Panc1 (cell line): ENCODE measurements at regions not wholly inside any gene's neighbourhood (a gene's known extent, or its start where the extent isn't known, plus 50 kb on each side); places are given as distances from the start of the nearest gene placed in this dataset.
"Not testable (repeated sequence)": the region's sequence is repeated elsewhere in the genome, so short reads cannot be mapped to it uniquely, and the experiment has no call there.

Experiments
- ATAC-seq: fragments of 200-7000 bp; cut with Tn5 transposase; 2 replicates; pipeline ENCODE4 v1.9.1; 2020; ENCODE audit warnings: mild to moderate bottlenecking, moderate library complexity
- BruUV-seq: library from RNA; stranded (reverse); fragments of 400-500 nt; replicated peaks from 2 replicates; lab custom pipeline; 2021; lab: Mats Ljungman, UMichigan
- CTCF ChIA-PET: fragments of 300-600 bp; sonication (Branson Sonifier 250); formaldehyde crosslinking; loops from one replicate; lab custom pipeline; 2022; ENCODE audit warnings: antibody characterized with exemption; lab: Charles Lee
- POLR2A ChIA-PET: fragments of 300-600 bp; sonication (Branson Sonifier 250); formaldehyde crosslinking; loops from one replicate; lab custom pipeline; 2022; ENCODE audit warnings: antibody characterized with exemption; lab: Charles Lee
- DNase-seq: peaks from one replicate; pipeline ENCODE4 v3.0.0-alpha.2; 2010; ENCODE audit warnings: low read depth, low spot score
- H3K27ac ChIP-seq: 2 replicates; pipeline ENCODE4 v1.5.1; 2011; ENCODE audit warnings: mild to moderate bottlenecking, low read length, inconsistent platforms
- H3K27me3 ChIP-seq: fragments of 200-500 bp; sonication (Bioruptor generic); 2 replicates; pipeline ENCODE4 v1.6.0; 2014; ENCODE audit warnings: low read length, inconsistent platforms; ENCODE audit not compliant: control insufficient read depth, insufficient read depth
- H3K36me3 ChIP-seq: fragments of 200-500 bp; sonication (Bioruptor generic); 2 replicates; pipeline ENCODE4 v1.5.1; 2014; ENCODE audit warnings: inconsistent platforms, mild to moderate bottlenecking, low read length, moderate library complexity; ENCODE audit not compliant: control insufficient read depth, insufficient read depth
- H3K4me1 ChIP-seq: 2 replicates; pipeline ENCODE4 v1.5.1; 2011; ENCODE audit warnings: inconsistent platforms, mild to moderate bottlenecking, low read length, moderate library complexity; ENCODE audit not compliant: control insufficient read depth, insufficient read depth
- H3K4me3 ChIP-seq, 2 experiments: 2 replicates each; pipeline ENCODE4 v1.5.1; 2011 to 2012; ENCODE audit warnings: low read depth in 2 of 2, low read length in 2 of 2, mild to moderate bottlenecking in 2 of 2, inconsistent platforms in 1 of 2, moderate library complexity in 1 of 2
- H3K9me3 ChIP-seq: fragments of 200-500 bp; sonication (Bioruptor generic); 2 replicates; pipeline ENCODE4 v1.5.1; 2014; ENCODE audit warnings: low read depth, mild to moderate bottlenecking, inconsistent platforms, low read length, moderate library complexity; ENCODE audit not compliant: control insufficient read depth, insufficient read depth
- POLR2AphosphoS5 ChIP-seq: IDR thresholded peaks from 2 replicates; pipeline ENCODE4 v1.6.1; 2012; ENCODE audit warnings: mild to moderate bottlenecking, low read depth, low read length, moderate library complexity
- SIN3A ChIP-seq: IDR thresholded peaks from 2 replicates; pipeline ENCODE4 v1.6.1; 2012; ENCODE audit warnings: low read depth, mild to moderate bottlenecking, low read length, moderate library complexity, borderline replicate concordance; ENCODE audit not compliant: insufficient read depth
- TCF7L2 ChIP-seq: IDR thresholded peaks from 2 replicates; pipeline ENCODE4 v1.6.1; 2011; ENCODE audit warnings: mild to moderate bottlenecking, low read depth, low read length, inconsistent platforms
- in situ Hi-C: cut with HindIII; loops from 2 replicates; pipeline ENCODE4 v1.10.0; 2016; ENCODE audit warnings: low sequenced_read_pairs, low pct_unique_long_range_greater_than_20kb
- intact Hi-C: fragments of 100-400 bp; cut with micrococcal nuclease; formaldehyde crosslinking; loops from one replicate; pipeline ENCODE4 v1.10.0; 2022; ENCODE audit not compliant: unreplicated experiment
- TF ChIP-seq, protein P1 (sequence below): fragments of 450-650 bp; IDR thresholded peaks from 2 replicates; pipeline ENCODE4 v1.5.1; 2017; ENCODE audit warnings: mild to moderate bottlenecking
- TF ChIP-seq, protein P2 (sequence below), 2 experiments: IDR thresholded peaks; 2 replicates each; pipeline ENCODE4 v1.6.1; 2011 to 2012; ENCODE audit warnings: low read depth in 2 of 2, control low read depth in 1 of 2, low read length in 1 of 2, mild to moderate bottlenecking in 1 of 2, moderate library complexity in 1 of 2; ENCODE audit not compliant: insufficient read depth in 1 of 2

DNA sequence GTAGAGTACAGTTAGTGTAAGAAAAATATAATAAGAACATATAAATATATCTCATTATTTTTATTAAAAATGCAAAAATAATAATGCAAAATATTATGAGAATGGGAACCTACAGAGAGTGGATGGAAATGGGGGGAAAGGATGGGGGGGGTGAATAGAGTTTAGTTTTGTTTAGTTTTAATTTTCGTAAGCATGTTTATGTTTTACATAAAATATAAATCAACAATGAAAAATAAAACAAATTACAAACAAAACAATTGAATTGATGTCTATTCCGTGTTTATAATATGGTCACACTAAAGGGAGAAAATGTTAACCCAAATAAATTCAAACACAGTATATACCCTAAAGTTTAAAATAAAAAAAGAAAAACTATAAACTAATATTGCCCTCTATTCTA, 1717.4 kb upstream of the SPRY2 start:
- in situ Hi-C loops (no loop called here), intact Hi-C loops (no loop called here)
- H3K4me1 ChIP-seq = no peaks in the 10 kb centered on the region
- H3K27ac ChIP-seq = no peak overlapping the region
- no peak overlapping the region for H3K4me3 ChIP-seq
- CTCF ChIA-PET = no interaction called here
- no peaks in the 10 kb centered on the region for H3K9me3 ChIP-seq
- no peak for TF ChIP-seq SIN3A
- no peak for TF ChIP-seq POLR2AphosphoS5
- TF ChIP-seq, protein P1, sequence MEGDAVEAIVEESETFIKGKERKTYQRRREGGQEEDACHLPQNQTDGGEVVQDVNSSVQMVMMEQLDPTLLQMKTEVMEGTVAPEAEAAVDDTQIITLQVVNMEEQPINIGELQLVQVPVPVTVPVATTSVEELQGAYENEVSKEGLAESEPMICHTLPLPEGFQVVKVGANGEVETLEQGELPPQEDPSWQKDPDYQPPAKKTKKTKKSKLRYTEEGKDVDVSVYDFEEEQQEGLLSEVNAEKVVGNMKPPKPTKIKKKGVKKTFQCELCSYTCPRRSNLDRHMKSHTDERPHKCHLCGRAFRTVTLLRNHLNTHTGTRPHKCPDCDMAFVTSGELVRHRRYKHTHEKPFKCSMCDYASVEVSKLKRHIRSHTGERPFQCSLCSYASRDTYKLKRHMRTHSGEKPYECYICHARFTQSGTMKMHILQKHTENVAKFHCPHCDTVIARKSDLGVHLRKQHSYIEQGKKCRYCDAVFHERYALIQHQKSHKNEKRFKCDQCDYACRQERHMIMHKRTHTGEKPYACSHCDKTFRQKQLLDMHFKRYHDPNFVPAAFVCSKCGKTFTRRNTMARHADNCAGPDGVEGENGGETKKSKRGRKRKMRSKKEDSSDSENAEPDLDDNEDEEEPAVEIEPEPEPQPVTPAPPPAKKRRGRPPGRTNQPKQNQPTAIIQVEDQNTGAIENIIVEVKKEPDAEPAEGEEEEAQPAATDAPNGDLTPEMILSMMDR = no peak
- BruUV-seq = no TSS peak
- POLR2A ChIA-PET = no interaction called here
- ATAC-seq (no peak), DNase-seq (no peak)
- no peaks in the 10 kb centered on the region for H3K36me3 ChIP-seq
- H3K27me3 ChIP-seq = no peaks in the 10 kb centered on the region

DNA sequence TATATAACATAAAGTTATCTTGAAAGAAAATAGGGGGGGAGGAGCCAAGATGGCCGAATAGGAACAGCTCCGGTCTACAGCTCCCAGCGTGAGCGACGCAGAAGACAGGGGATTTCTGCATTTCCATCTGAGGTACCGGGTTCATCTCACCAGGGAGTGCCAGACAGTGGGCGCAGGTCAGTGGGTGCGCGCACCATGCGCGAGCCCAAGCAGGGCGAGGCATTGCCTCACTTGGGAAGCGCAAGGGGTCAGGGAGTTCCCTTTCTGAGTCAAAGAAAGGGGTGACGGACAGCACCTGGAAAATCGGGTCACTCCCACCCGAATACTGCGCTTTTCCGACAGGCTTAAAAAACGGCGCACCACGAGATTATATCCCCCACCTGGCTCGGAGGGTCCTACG, 1704.4 kb upstream of the SPRY2 start:
- intact Hi-C loops = not testable (repeated sequence)

DNA sequence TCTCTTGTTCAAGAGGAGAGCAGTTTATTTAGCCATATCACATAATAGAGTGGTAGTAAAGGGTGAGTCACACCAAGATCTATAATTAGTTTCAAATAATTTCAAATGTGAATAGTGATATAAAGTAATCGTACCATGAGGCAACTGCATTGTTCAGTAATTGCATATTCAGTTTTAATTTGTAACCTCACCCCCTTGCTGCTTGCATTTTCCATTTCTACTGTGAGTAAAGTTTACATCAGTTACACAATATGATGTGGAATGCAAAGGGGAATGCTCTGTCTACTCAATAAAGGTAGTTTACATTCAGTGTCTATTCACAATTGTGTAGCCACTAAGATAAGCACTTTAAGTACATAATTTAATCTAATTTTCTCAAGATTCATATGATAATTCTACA, 1695.7 kb upstream of the SPRY2 start:
- CTCF ChIA-PET = no interaction called here
- ATAC-seq = no peak

More for the DNA sequence above, 1704.4 kb upstream of the SPRY2 start:
- in situ Hi-C loops, H3K4me3 ChIP-seq, H3K9me3 ChIP-seq, ATAC-seq, H3K36me3 ChIP-seq, H3K27ac ChIP-seq, H3K4me1 ChIP-seq, BruUV-seq, POLR2A ChIA-PET, CTCF ChIA-PET, DNase-seq, H3K27me3 ChIP-seq: not testable (repeated sequence)

More for the DNA sequence above, 1695.7 kb upstream of the SPRY2 start:
- DNase-seq = no peak
- in situ Hi-C loops (no loop called here), intact Hi-C loops (no loop called here)
- no peaks in the 10 kb centered on the region for H3K9me3 ChIP-seq
- POLR2A ChIA-PET = no interaction called here
- TF ChIP-seq, protein P2, sequence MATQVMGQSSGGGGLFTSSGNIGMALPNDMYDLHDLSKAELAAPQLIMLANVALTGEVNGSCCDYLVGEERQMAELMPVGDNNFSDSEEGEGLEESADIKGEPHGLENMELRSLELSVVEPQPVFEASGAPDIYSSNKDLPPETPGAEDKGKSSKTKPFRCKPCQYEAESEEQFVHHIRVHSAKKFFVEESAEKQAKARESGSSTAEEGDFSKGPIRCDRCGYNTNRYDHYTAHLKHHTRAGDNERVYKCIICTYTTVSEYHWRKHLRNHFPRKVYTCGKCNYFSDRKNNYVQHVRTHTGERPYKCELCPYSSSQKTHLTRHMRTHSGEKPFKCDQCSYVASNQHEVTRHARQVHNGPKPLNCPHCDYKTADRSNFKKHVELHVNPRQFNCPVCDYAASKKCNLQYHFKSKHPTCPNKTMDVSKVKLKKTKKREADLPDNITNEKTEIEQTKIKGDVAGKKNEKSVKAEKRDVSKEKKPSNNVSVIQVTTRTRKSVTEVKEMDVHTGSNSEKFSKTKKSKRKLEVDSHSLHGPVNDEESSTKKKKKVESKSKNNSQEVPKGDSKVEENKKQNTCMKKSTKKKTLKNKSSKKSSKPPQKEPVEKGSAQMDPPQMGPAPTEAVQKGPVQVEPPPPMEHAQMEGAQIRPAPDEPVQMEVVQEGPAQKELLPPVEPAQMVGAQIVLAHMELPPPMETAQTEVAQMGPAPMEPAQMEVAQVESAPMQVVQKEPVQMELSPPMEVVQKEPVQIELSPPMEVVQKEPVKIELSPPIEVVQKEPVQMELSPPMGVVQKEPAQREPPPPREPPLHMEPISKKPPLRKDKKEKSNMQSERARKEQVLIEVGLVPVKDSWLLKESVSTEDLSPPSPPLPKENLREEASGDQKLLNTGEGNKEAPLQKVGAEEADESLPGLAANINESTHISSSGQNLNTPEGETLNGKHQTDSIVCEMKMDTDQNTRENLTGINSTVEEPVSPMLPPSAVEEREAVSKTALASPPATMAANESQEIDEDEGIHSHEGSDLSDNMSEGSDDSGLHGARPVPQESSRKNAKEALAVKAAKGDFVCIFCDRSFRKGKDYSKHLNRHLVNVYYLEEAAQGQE (IDR thresholded peaks at IDR 0.05; ENCODE audit: insufficient read depth in 1 of 2, low read depth in 2 of 2, low read length in 1 of 2) = no peak
- TF ChIP-seq TCF7L2 = no peak
- no peak overlapping the region for H3K4me3 ChIP-seq
- no peaks in the 10 kb centered on the region for H3K36me3 ChIP-seq
- no peak overlapping the region for H3K27ac ChIP-seq
- no peaks in the 10 kb centered on the region for H3K4me1 ChIP-seq
- no TSS peak for BruUV-seq
- H3K27me3 ChIP-seq = no peaks in the 10 kb centered on the region
